Kasumi-1 (cell line): ENCODE measurements at regions not wholly inside any gene's neighbourhood (a gene's known extent, or its start where the extent isn't known, plus 50 kb on each side); places are given as distances from the start of the nearest gene placed in this dataset.
A peak's percentile ranks its signal among the peaks of the same experiment; 100 is the strongest.

Source experiments
- DNase-seq, 2 experiments: peaks; one replicate each; lab custom pipeline; 2025; lab: John Stamatoyannopoulos, UW

DNA sequence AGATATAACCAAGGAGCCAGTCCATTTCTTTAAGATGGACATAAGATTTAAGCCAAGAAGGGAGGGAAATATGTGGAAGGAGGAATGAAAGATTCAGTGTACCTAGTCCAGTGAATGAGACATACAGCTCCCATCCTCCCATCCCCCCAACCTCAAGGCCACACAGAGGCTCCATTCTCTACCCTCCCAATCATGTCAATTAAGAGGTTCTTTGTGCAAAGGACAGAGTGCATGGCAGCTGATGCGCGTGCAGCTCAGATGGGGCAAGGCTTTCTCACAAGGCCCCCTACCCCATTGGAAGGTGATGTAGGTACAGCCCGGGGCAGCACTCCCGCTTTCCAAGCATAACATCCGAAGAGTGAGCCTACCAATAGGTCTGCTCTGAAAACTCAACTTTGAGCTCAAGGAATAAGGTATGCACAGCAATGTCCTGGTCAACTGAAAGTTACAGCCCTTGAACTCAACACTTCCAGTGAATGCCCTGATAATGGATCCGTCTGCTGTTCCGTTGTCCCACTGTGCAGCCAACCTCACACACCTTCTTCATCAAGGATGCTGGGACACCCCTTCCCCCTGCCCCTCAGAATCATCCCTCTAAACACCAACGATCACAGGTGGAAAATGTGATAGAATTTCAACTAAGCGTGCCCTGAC lies 458.1 kb downstream of the SOX9 start:
- no peak for DNase-seq

DNA sequence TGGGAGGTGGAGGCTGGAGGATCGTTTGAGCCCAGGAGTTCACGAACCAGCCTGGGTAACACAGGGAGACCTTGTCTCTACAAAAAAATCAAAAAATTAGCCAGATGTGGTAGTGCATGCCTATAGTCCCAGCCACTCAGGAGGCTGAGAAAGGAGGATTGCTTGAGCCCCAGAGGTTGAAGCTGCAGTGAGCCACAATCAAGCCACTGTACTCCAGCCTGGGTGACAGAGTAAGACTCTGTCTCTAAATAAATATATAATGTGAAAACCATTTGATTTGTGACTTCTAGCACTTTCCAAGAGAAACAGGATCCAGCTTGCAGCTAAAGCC lies 459.1 kb downstream of the SOX9 start:
- DNase-seq = no peak

DNA sequence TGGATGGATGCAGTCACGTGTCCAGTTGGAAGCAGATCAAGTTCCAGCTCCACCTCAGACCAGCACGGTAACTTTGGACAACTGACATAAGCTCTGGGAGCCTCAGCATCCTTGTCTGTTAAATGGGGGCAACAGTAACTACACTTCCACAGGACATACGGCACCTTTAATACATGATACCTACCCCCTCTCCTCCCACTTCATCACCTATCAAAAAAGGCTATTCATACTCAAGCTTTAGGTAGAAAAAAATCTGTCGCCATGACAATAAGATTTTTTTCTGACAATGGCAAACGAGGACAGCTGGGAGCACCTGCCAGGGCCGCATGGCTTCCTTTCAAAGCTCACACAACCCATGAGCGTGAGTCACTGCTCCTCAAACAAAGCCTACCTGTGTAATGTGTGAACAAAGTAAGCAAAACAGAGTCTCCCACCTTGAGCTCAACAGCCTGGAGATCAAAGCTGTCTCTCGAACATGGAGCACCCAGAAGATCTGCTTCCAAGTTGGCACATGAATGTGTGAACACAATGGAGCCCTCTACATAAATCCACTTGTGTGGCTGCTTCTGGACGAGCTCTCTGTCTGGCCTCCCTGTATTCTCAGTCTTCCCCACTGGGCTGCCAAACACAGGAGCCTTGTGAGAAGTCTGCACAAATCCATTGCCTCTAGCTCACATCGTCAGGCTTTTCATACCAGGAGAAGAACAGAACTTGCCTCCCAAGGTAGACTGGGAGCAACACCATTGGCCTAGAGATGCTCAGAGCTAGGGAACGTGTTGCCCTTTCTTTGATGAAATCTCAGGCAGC lies 459.7 kb downstream of the SOX9 start:
- DNase-seq = no peak

DNA sequence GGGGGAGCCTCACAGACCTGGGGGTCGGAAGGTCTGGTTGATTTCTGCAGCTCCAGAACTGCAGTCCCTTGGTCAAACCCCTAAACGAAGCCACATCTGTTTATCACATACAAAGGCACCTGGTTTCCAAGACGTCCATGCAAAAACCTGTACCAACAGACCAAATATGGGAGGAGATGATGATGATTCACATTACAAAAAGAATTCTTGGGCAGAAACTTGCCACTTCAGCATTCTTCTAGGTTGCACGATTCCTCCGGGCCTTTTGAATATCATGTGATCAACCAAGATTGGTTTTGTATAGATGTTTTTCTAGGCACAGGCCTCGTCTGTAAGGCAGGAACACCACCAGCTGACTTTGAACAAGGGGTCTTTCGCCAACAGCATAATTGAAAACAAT lies 466.3 kb downstream of the SOX9 start:
- DNase-seq = no peak

DNA sequence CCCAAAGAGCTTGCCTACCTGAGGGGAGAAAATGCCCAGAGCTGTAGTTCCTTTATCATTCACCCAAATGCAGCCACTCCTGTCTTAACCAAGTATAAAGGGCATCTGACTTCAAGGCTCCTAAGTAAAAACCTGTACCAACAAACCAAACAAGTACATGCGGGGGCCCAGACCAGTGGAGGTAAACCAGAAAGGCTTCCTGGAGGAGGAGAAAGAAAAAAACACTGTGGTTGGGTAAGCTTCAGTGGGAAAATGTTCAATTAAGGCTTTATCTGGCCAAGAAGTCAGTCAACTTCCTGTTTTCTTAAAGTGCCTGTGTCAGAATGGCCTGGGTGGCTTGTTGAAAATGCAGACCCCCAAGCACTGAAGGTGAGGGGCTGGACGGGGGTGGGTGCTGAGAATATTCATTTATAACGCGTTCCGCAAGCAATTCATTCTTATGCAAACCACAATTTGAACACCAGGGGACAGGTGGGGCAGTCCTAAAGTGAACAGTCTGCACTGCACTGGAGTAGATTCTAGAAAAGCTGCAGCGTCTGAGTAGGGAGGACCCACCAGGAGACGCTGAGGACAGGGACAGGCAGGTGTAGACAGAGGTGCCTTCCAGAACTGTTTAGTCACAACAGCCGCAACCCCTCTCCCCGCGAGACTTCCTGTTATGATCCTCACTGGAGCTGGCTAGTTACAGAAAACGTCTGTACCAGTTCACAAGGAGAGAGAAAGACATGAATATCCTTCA lies 467.1 kb downstream of the SOX9 start:
- peak in 1 of 2 experiments; percentile 14 for DNase-seq

DNA sequence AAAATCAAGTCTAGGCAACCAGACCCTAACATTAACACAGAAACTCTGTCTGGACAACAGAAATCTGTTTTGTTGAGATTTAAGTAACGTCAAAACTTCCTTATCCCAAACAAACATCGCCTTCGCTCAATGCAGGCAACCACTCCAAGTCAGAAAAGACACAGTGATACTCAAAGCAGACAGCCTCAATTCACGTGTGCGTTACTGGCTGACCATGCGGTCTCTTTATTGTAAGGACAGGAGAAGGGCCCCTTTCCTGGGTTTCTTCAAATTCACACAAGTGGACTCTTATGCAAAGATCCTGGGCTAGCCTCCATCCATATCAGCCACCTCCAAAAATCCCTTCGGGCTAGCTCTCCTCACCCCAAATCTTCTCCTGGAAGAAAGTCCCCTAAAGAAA lies 467.7 kb downstream of the SOX9 start:
- no peak for DNase-seq

DNA sequence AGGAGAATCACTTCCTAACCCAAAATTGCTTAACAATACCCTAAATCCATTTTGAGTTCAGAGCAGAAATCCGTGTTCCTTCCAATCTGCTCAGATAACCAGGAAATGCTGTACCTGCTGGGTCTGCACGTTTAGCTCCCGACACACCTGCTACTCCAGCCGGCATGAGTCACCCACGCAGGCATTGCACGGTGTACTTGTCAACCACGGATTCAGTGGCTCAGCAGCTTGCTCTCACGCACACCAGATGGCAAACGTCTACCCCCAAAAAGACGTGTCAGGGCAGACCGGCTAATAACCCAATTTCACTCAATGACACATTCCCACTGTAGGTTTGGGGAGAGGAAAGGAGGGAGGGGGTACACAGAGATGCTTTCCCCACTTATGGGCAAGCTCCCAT lies 468.1 kb downstream of the SOX9 start:
- no peak for DNase-seq

DNA sequence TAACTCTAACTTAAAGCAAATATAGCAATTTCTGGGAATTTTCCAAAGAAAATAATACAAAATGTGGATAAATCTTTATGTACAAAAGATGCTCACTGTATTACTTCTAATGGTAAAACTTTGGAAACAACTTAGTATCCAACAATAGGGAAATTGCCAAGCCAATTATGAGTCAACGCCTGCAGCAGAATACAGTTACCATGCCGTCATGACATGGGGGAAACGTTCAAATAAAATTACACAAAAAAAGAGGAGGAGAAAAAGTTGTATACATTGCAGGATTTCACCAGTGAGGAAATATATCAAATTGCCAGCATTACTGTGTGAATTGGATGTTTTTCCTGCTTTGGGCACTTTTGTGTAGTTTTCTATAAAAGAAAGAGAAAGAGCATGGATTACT lies 469.6 kb downstream of the SOX9 start:
- no peak for DNase-seq

DNA sequence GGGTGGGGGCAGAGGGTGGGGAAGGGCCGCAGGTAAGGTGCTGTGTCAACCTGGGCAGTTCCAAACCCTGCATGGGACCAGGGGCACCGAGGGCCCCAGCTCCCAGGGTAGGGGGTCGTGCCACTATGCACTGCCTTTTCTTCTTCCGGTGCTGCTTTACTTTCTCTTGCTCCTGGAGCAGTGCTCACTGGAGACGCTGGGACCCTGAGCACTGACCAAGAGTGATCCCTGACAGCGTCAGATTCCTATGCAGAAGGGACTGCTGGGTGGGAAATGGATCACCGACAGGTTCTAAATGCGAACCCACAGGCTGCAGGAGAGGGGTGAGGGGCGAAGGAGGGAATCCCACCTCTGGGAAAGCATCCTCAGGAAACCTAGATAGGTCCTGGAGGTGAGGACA lies 470.1 kb downstream of the SOX9 start:
- no peak for DNase-seq

DNA sequence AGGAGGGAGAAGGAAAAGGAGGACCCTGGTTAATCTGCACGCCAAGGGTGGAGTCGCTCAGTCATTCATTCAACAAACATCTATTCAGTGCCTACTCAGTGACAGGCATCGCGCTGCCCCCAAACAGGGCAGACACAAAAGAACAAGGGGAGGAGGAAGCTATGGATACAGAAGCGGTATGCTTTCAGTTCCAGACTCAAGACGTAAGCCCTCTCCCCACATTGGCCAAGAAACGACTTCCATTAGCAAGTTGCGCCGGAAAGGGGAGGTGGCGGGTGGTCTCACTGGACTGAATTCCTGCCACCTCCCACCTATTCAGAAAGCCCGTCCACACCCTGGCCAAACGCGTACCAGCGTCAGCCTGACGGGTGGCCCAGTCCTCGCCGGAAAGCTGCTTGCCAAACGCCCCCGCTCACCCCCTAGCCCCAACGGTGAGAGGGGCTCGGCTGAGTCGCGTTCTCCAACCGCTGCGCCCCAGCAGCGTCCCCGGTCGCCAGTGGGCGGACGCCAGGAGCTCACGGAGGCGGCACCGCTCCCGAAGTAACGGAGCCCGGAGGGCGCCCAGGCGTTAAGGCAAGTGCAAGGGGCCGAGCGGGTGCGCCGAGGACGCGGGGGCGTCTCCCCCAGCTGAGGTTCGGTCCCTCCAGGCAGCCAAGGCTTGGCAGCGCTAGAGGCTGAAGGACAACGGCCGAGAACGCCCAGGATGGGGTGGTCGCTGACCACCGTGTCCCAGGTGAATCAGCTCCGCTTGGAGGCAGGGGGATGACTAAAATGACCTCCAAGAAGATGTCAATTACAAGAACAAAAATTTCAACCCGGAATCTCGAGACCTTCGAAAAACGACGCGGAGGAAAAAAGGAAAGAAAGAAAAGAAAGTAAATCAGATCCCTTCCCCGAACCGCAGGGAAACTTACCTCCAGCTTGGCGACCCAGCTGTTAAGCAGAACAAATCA lies 470.7 kb downstream of the SOX9 start:
- no peak for DNase-seq

DNA sequence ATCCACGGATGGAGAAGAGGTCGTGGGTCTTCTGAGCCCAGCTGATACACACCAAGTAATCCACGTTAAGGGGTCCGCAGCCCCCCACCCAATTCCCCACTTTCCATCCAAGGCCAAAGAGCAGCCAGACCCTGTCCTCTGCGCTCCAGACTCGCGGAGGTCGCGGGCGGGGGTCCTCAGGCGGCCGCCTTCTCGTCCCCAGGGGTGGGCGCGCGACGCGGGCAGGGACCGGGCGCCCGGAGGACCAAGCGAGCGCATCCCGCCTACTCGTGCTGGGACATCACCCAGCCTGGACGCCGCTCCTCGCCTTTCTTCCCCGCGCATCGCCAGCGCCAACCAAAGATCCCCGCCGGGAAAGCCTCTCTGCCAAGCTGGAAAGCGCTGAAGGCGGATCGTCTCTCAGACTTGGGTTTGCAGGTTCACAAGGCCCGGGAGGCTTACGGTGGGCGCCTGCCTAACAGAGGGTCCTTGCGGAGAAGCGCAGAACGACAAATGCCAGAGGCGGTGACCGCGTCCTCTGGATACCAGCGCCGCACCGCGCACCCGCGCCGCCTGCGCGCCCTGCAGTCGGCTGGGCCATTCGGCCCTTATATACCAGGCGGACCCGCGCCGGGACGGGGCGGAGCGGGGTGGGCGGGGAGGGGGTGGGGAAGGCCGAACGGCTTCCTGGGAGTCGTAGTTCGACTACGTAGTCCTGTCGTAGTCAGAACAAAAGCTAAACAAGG lies 471.6 kb downstream of the SOX9 start:
- DNase-seq = peak; percentile 25 to 52

DNA sequence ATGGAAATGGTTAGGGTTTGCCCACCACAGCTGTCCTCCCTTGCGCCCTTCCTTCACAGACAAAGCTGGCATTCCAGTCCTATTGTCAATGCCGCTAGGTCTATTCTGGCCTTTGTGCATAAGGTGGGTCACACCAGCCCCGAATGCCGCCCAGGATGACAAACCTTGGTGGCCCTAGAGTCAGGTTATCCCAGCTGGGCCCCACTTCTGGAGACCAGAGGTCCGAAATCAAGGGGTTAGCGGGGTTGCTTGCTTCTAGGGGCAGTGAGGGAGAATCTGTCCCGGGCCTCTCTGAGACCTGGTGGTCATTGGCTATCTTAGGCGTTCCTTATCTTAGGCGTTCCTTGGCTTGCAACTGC lies 472.1 kb downstream of the SOX9 start:
- no peak for DNase-seq

DNA sequence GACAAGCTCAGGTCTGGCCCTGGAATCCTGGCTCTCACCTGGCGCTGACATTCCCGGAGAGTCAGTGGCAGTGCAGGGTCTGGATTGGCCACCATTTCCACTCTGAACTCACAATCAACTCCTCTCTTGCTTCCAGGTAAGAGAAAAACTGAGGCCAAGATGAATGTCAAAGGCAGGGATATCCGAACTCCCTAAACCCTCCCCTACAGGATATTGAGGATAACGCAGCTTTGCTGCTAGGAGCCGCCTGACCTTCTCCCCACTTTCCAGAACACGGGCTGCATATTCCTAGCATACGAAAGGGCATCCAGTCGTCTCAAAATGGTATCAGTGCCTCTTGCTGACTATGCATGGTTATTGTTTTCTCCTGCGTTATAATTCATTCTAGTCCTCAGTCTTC lies 473.4 kb downstream of the SOX9 start:
- DNase-seq = no peak
